ENCODE measurements at regions not wholly inside any gene's neighbourhood (a gene's known extent, or its start where the extent isn't known, plus 50 kb on each side); places are given as distances from the start of the nearest gene placed in this dataset.
"Not testable (repeated sequence)": the region's sequence is repeated elsewhere in the genome, so short reads cannot be mapped to it uniquely, and the experiment has no call there.

GRCh38 chr9:41643571-41644279 lies 454.6 kb upstream of the ZNG1F start:
- DNase-seq (ENCODE audit: low read depth in 1 of 2, low spot score in 1 of 2): peak in 1 of 2 donors; percentile 35

- DNase-seq (ENCODE audit: low read depth in 1 of 2, low spot score in 1 of 2): not testable (repeated sequence)
Observed at GRCh38 chr9:41633726-41634125, 444.6 kb upstream of the ZNG1F start.

- not testable (repeated sequence) for DNase-seq (ENCODE audit: low read depth in 1 of 2, low spot score in 1 of 2)
Observed at GRCh38 chr9:41623666-41624065, 434.5 kb upstream of the ZNG1F start.

- DNase-seq (ENCODE audit: low read depth in 1 of 2, low spot score in 1 of 2): not testable (repeated sequence)
Observed at GRCh38 chr9:41619254-41619653, 430.1 kb upstream of the ZNG1F start.

GRCh38 chr9:41606961-41607547 lies 417.9 kb upstream of the ZNG1F start:
- DNase-seq (ENCODE audit: low read depth in 1 of 2, low spot score in 1 of 2): not testable (repeated sequence)

GRCh38 chr9:41565572-41565971 lies 376.5 kb upstream of the ZNG1F start:
- DNase-seq (ENCODE audit: low read depth in 1 of 2, low spot score in 1 of 2): not testable (repeated sequence)
